ENCODE measurements at regions not wholly inside any gene's neighbourhood (a gene's known extent, or its start where the extent isn't known, plus 50 kb on each side); places are given as distances from the start of the nearest gene placed in this dataset.

GRCh38 chr17:20935740-20936139 is 107.1 kb downstream of the USP22 start:
- TF ChIP-seq JUN (IDR thresholded peaks at IDR 0.05; ENCODE audit: borderline replicate concordance, insufficient read depth, insufficient read length, low read depth) (peak; percentile 85), MYC (IDR thresholded peaks at IDR 0.05; ENCODE audit: low read depth, low read length) (no peak), GATA2 (IDR thresholded peaks at IDR 0.05; ENCODE audit: insufficient read depth, insufficient read length, low read depth, low read length) (no peak), POLR2AphosphoS5 (IDR thresholded peaks at IDR 0.05; ENCODE audit: insufficient read depth, low read depth, low read length) (peak; percentile 49), EZH2 (IDR thresholded peaks at IDR 0.05; ENCODE audit: borderline replicate concordance, low read depth, low read length, severe bottlenecking) (no peak), FOS (IDR thresholded peaks at IDR 0.05; ENCODE audit: borderline replicate concordance, insufficient read depth, low read length) (peak; percentile 79), MAX (IDR thresholded peaks at IDR 0.05; ENCODE audit: insufficient read depth, insufficient read length) (no peak), POLR2A (IDR thresholded peaks at IDR 0.05; ENCODE audit: low read depth, low read length) (no peak), CTCF (IDR thresholded peaks at IDR 0.05; ENCODE audit: extremely low read depth in 1 of 2, insufficient read depth in 1 of 2, low read depth in 1 of 2, low read length in 2 of 2) (no peak)
- ChIA-PET POLR2A (no interaction called here), CTCF (interaction anchor here (1.6 kb wide), 1 partner anchor 60 kb away, joined by 3 read pairs; no protein-coding TSS in a partner anchor)
- H3K79me2 ChIP-seq (ENCODE audit: control insufficient read depth, insufficient read depth, low read length): no peaks in the 10 kb centered on the region
- no peaks in the 10 kb centered on the region for H3K27me3 ChIP-seq (ENCODE audit: control insufficient read depth in 2 of 2, insufficient read depth in 2 of 2, low read length in 2 of 2)
- no peaks in the 10 kb centered on the region for H3K9me3 ChIP-seq (replicated peaks; ENCODE audit: control insufficient read depth, insufficient read depth, low read length)
- FAIRE-seq (peak; percentile 92), DNase-seq (ENCODE audit: low read depth, low spot score) (peak; percentile 91)
- H3K9me1 ChIP-seq (replicated peaks; ENCODE audit: control insufficient read depth, extremely low read depth, insufficient read depth, low read length): no peaks in the 10 kb centered on the region
- H3K36me3 ChIP-seq (ENCODE audit: control insufficient read depth in 2 of 2, extremely low read depth in 1 of 2, insufficient read depth in 2 of 2, low read length in 2 of 2): no peaks in the 10 kb centered on the region
- BruUV-seq (replicated peaks): no TSS peak
- no peaks in the 10 kb centered on the region for H4K20me1 ChIP-seq (replicated peaks; ENCODE audit: control insufficient read depth, extremely low read depth, insufficient read depth, low read length)
- H2AFZ ChIP-seq (ENCODE audit: low read depth, low read length): peak overlapping the region; percentile 65
- dilution Hi-C loops (cut with MboI; ENCODE audit: extremely low pct_ligation_motif_present, low sequenced_read_pairs): no loop called here
- peak overlapping the region; percentile 98 for H3K4me2 ChIP-seq (ENCODE audit: insufficient read depth, low read length)
- peak overlapping the region; percentile 93 for H3K27ac ChIP-seq (ENCODE audit: insufficient read depth, low read depth, low read length)
- intact Hi-C loops (cut with micrococcal nuclease): loop anchor here (1.0 to 5.0 kb wide), 4 partner anchors 27 to 351 kb away; no protein-coding TSS in a partner anchor
- H3K4me1 ChIP-seq (ENCODE audit: control insufficient read depth, extremely low read depth, insufficient read depth, low read length): peaks cover 33% of the 10 kb centered on the region
- H3K4me3 ChIP-seq (replicated peaks in 1 of 3; ENCODE audit: insufficient read depth in 1 of 3, low read depth in 1 of 3, low read length in 3 of 3): peak overlapping the region in 1 of 3 experiments; percentile 52
- peak overlapping the region; percentile 51 for H3K9ac ChIP-seq (replicated peaks; ENCODE audit: extremely low read depth, insufficient read depth, low read length)

Data from endothelial cell of umbilical vein (primary cell).